Hepatocyte (in vitro differentiated cells): ENCODE measurements at regions not wholly inside any gene's neighbourhood (a gene's known extent, or its start where the extent isn't known, plus 50 kb on each side); places are given as distances from the start of the nearest gene placed in this dataset.

Experiments used
- EZH2 ChIP-seq: fragments of 200-600 bp; sonication (generic); IDR thresholded peaks from 2 replicates; pipeline ENCODE4 v1.6.1; 2016; ENCODE audit warnings: antibody characterized with exemption, mild to moderate bottlenecking, borderline replicate concordance
- EZH2phosphoT487 ChIP-seq: fragments of 200-600 bp; sonication (generic); IDR thresholded peaks from one replicate; pipeline ENCODE4 v1.6.1; 2018; ENCODE audit warnings: antibody characterized with exemption, mild to moderate bottlenecking, low read depth, moderate library complexity; ENCODE audit not compliant: unreplicated experiment, severe bottlenecking
- TF ChIP-seq, protein P1 (sequence below): fragments of 200-600 bp; sonication (generic); IDR thresholded peaks from 2 replicates; pipeline ENCODE4 v1.5.1; 2016; ENCODE audit warnings: antibody characterized with exemption, mild to moderate bottlenecking; ENCODE audit not compliant: poor library complexity

DNA sequence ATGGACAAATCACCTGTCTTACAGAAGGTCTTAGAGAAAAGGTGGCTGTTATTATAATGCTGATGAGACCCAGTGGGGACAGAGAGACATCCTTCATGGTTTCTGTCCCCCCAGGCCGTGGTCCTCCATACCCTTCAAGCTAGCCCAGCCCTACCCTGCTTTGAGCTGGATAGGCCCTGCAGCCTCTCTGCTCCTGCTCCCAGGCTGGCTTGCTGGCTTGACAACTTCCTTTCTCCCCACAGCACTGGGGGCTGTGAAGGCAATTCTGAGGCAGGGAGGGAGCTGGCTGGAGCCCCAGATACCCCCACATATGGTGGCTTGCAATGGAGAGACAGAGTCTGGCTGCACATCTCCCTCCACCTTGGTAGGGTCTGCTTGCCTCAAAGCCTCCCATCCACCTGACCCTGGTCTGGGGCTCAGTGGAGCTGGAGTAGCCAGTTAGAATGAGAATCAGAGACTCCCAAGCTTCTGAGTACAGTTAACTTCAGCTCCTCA, 118.2 kb downstream of the PJA1 start:
- TF ChIP-seq, protein P1, sequence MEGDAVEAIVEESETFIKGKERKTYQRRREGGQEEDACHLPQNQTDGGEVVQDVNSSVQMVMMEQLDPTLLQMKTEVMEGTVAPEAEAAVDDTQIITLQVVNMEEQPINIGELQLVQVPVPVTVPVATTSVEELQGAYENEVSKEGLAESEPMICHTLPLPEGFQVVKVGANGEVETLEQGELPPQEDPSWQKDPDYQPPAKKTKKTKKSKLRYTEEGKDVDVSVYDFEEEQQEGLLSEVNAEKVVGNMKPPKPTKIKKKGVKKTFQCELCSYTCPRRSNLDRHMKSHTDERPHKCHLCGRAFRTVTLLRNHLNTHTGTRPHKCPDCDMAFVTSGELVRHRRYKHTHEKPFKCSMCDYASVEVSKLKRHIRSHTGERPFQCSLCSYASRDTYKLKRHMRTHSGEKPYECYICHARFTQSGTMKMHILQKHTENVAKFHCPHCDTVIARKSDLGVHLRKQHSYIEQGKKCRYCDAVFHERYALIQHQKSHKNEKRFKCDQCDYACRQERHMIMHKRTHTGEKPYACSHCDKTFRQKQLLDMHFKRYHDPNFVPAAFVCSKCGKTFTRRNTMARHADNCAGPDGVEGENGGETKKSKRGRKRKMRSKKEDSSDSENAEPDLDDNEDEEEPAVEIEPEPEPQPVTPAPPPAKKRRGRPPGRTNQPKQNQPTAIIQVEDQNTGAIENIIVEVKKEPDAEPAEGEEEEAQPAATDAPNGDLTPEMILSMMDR, result no peak
- TF ChIP-seq EZH2 (no peak), EZH2phosphoT487 (no peak)
